ENCODE measurements at regions not wholly inside any gene's neighbourhood (a gene's known extent, or its start where the extent isn't known, plus 50 kb on each side); places are given as distances from the start of the nearest gene placed in this dataset.
A peak's percentile ranks its signal among the peaks of the same experiment; 100 is the strongest.

GRCh38 chr19:5394551-5395505 lies 54.2 kb upstream of the PTPRS start:
- no peak overlapping the region for H3K9ac ChIP-seq (ENCODE audit: insufficient read depth, low read length)
- no peak for DNase-seq (ENCODE audit: low read depth in 2 of 2)
- peaks cover 28% of the 10 kb centered on the region for H3K27me3 ChIP-seq (ENCODE audit: control insufficient read depth, insufficient read depth, low read length)
- no peak overlapping the region for H3K4me2 ChIP-seq (ENCODE audit: extremely low read depth, insufficient read depth, low read length)
- no peak overlapping the region for H3K27ac ChIP-seq (ENCODE audit: insufficient read depth, low read length)
- no peaks in the 10 kb centered on the region for H3K9me3 ChIP-seq (ENCODE audit: control insufficient read depth, insufficient read depth, low read depth, low read length)
- no peaks in the 10 kb centered on the region for H3K4me1 ChIP-seq (ENCODE audit: control insufficient read depth, extremely low read depth, insufficient read depth, low read length)
- no peak overlapping the region for H3K4me3 ChIP-seq (replicated peaks in 1 of 4; ENCODE audit: control extremely low read depth in 1 of 4, insufficient read depth in 1 of 4, low read depth in 3 of 4, low read length in 4 of 4)
- no peaks in the 10 kb centered on the region for H3K36me3 ChIP-seq (ENCODE audit: control insufficient read depth, insufficient read depth, low read length)
- H3K79me2 ChIP-seq (ENCODE audit: control insufficient read depth, insufficient read depth, low read length) = no peaks in the 10 kb centered on the region
- no peak overlapping the region for H2AFZ ChIP-seq (ENCODE audit: low read length)
- H4K20me1 ChIP-seq (ENCODE audit: control insufficient read depth, extremely low read depth, insufficient read depth, low read length) = no peaks in the 10 kb centered on the region
- TF ChIP-seq CTCF (conservative IDR thresholded peaks at IDR 0.05 in 1 of 2, IDR thresholded peaks at IDR 0.05 in 1 of 2; ENCODE audit: low read depth in 1 of 2, low read length in 2 of 2) (no peak), EZH2 (IDR thresholded peaks at IDR 0.05; ENCODE audit: low read length, missing control alignments) (no peak)

DNA sequence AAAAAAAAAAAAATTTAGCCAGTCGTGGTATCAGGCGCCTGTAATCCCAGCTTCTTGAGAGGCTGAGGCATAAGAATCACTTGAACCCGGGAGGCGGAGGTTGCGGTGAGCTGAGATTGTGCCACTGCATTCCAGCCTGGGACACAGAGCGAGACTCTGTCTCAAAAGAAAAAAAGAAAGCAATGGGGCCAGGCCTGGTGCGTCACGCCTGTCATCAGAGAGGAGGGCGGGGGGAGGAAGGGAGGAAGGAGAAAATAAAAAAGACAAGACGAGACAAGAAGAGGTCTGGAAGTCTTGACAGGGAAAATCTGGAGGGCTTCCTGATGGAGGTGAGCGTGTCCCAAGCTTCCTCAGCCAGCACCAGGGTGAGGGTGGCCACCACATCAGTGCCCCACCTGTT lies 54.9 kb upstream of the PTPRS start:
- H3K27ac ChIP-seq (ENCODE audit: insufficient read depth, low read length) = no peak overlapping the region
- no peaks in the 10 kb centered on the region for H3K4me1 ChIP-seq (ENCODE audit: control insufficient read depth, extremely low read depth, insufficient read depth, low read length)
- no peak overlapping the region for H3K4me2 ChIP-seq (ENCODE audit: extremely low read depth, insufficient read depth, low read length)
- H3K4me3 ChIP-seq (replicated peaks in 1 of 4; ENCODE audit: control extremely low read depth in 1 of 4, insufficient read depth in 1 of 4, low read depth in 3 of 4, low read length in 4 of 4) = no peak overlapping the region
- H3K79me2 ChIP-seq (ENCODE audit: control insufficient read depth, insufficient read depth, low read length) = no peaks in the 10 kb centered on the region
- peaks cover 28% of the 10 kb centered on the region for H3K27me3 ChIP-seq (ENCODE audit: control insufficient read depth, insufficient read depth, low read length)
- no peak overlapping the region for H3K9ac ChIP-seq (ENCODE audit: insufficient read depth, low read length)
- no peaks in the 10 kb centered on the region for H4K20me1 ChIP-seq (ENCODE audit: control insufficient read depth, extremely low read depth, insufficient read depth, low read length)
- H3K36me3 ChIP-seq (ENCODE audit: control insufficient read depth, insufficient read depth, low read length) = no peaks in the 10 kb centered on the region
- DNase-seq (ENCODE audit: low read depth in 2 of 2) = peak in 1 of 2 donors; percentile 18
- no peak overlapping the region for H2AFZ ChIP-seq (ENCODE audit: low read length)
- TF ChIP-seq EZH2 (IDR thresholded peaks at IDR 0.05; ENCODE audit: low read length, missing control alignments) (no peak), CTCF (conservative IDR thresholded peaks at IDR 0.05 in 1 of 2, IDR thresholded peaks at IDR 0.05 in 1 of 2; ENCODE audit: low read depth in 1 of 2, low read length in 2 of 2) (no peak)
- no peaks in the 10 kb centered on the region for H3K9me3 ChIP-seq (ENCODE audit: control insufficient read depth, insufficient read depth, low read depth, low read length)

DNA sequence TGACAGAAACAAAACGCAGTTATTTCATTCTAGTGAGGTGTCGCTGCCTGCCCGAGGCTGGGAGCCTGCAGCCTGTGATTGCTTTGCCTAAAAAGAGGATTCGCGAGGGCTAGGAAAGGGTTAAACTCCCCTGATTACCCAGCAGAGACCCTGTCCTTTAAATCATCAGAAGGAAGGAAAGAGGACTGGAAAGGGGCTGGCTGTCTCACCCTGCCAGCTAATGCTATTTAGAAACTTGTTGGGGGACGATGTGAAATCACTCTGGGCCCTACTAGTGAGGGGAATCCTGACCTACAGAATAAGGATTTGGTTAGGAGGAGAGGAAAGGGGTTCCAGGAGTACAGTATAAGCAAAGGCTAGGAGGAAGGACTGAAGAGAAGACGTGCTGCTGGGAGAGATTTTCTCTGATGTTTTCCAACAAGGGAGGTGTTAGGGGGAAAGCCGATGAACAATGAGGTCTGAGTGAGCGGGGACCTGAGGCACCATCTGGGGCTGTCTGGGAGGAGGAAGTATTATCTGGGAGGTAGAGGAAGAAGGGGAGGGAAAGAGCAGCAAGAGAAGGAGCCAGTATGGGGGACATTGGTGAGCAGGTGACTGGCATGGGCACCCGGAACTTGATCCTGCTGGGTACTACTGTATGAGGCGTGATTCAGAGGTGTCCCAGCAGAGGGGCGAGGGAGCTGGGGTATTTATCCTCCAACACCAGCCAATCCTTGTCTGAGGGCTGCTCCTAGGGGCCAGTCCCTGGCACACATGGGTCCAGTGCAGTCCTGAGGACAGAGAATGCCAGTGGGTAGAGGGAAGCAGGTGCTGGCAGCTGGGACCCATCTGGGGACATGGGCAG lies 55.7 kb upstream of the PTPRS start:
- Histone ChIP-seq H3K9ac (ENCODE audit: insufficient read depth, low read length) (no peak overlapping the region), H3K9me3 (ENCODE audit: control insufficient read depth, insufficient read depth, low read depth, low read length) (no peaks in the 10 kb centered on the region), H3K27me3 (ENCODE audit: control insufficient read depth, insufficient read depth, low read length) (peaks cover 28% of the 10 kb centered on the region), H4K20me1 (ENCODE audit: control insufficient read depth, extremely low read depth, insufficient read depth, low read length) (no peaks in the 10 kb centered on the region), H3K36me3 (ENCODE audit: control insufficient read depth, insufficient read depth, low read length) (no peaks in the 10 kb centered on the region), H3K4me1 (ENCODE audit: control insufficient read depth, extremely low read depth, insufficient read depth, low read length) (no peaks in the 10 kb centered on the region), H3K27ac (ENCODE audit: insufficient read depth, low read length) (no peak overlapping the region), H3K4me3 (replicated peaks in 1 of 4; ENCODE audit: control extremely low read depth in 1 of 4, insufficient read depth in 1 of 4, low read depth in 3 of 4, low read length in 4 of 4) (no peak overlapping the region), H2AFZ (ENCODE audit: low read length) (no peak overlapping the region), H3K79me2 (ENCODE audit: control insufficient read depth, insufficient read depth, low read length) (no peaks in the 10 kb centered on the region), H3K4me2 (ENCODE audit: extremely low read depth, insufficient read depth, low read length) (no peak overlapping the region)
- DNase-seq (ENCODE audit: low read depth in 2 of 2) = no peak
- no peak for TF ChIP-seq EZH2 (IDR thresholded peaks at IDR 0.05; ENCODE audit: low read length, missing control alignments)
- no peak for TF ChIP-seq CTCF (conservative IDR thresholded peaks at IDR 0.05 in 1 of 2, IDR thresholded peaks at IDR 0.05 in 1 of 2; ENCODE audit: low read depth in 1 of 2, low read length in 2 of 2)
